Muscle layer of duodenum (tissue), 2 donors: ENCODE measurements at regions not wholly inside any gene's neighbourhood (a gene's known extent, or its start where the extent isn't known, plus 50 kb on each side); places are given as distances from the start of the nearest gene placed in this dataset.
"Not testable (repeated sequence)": the region's sequence is repeated elsewhere in the genome, so short reads cannot be mapped to it uniquely, and the experiment has no call there.

Experiments
- H3K27ac ChIP-seq: one replicate; pipeline ENCODE4 v1.7.0; 2013; ENCODE audit warnings: mild to moderate bottlenecking, low read length
- H3K27me3 ChIP-seq: one replicate; pipeline ENCODE4 v1.7.0; 2013; ENCODE audit warnings: low read depth, mild to moderate bottlenecking, control low read depth, low read length
- H3K36me3 ChIP-seq, 2 donors: one replicate each; pipeline ENCODE4 v1.7.0; 2013; ENCODE audit warnings: low read length in 2 of 2, control low read depth in 1 of 2, mild to moderate bottlenecking in 1 of 2; ENCODE audit not compliant: insufficient read depth in 2 of 2, control insufficient read depth in 1 of 2
- H3K4me1 ChIP-seq, 2 donors: one replicate each; pipeline ENCODE4 v1.7.0; 2013; ENCODE audit warnings: low read length in 2 of 2, mild to moderate bottlenecking in 2 of 2, control low read depth in 1 of 2, moderate library complexity in 1 of 2; ENCODE audit not compliant: insufficient read depth in 2 of 2, control insufficient read depth in 1 of 2
- H3K4me3 ChIP-seq, 2 donors: one replicate each; pipeline ENCODE4 v1.7.0; 2013; ENCODE audit warnings: low read length in 2 of 2, low read depth in 1 of 2, mild to moderate bottlenecking in 1 of 2
- H3K9me3 ChIP-seq, 2 donors: one replicate each; pipeline ENCODE4 v1.7.0; 2013; ENCODE audit warnings: low read length in 2 of 2, control low read depth in 1 of 2, mild to moderate bottlenecking in 1 of 2; ENCODE audit not compliant: control insufficient read depth in 1 of 2
- donor health status: healthy.

GRCh38 chr7:73166152-73166551 lies 80.3 kb upstream of the SPDYE9 start:
- not testable (repeated sequence) for H3K36me3 ChIP-seq, H3K4me1 ChIP-seq, H3K4me3 ChIP-seq, H3K27ac ChIP-seq, H3K27me3 ChIP-seq, H3K9me3 ChIP-seq

- H3K4me1 ChIP-seq, H3K27ac ChIP-seq, H3K36me3 ChIP-seq, H3K4me3 ChIP-seq, H3K27me3 ChIP-seq, H3K9me3 ChIP-seq: not testable (repeated sequence)
Measured at GRCh38 chr7:73162680-73163079, 76.8 kb upstream of the SPDYE9 start.

- not testable (repeated sequence) for H3K27me3 ChIP-seq, H3K9me3 ChIP-seq, H3K4me3 ChIP-seq, H3K4me1 ChIP-seq, H3K27ac ChIP-seq, H3K36me3 ChIP-seq
Measured at GRCh38 chr7:73161727-73162126, 75.9 kb upstream of the SPDYE9 start.

GRCh38 chr7:73157169-73157661 lies 71.4 kb upstream of the SPDYE9 start:
- H3K4me1 ChIP-seq, H3K4me3 ChIP-seq, H3K27ac ChIP-seq, H3K27me3 ChIP-seq, H3K36me3 ChIP-seq, H3K9me3 ChIP-seq: not testable (repeated sequence)

GRCh38 chr7:73156510-73157168 lies 70.8 kb upstream of the SPDYE9 start:
- not testable (repeated sequence) for H3K4me3 ChIP-seq, H3K4me1 ChIP-seq, H3K27ac ChIP-seq, H3K36me3 ChIP-seq, H3K27me3 ChIP-seq, H3K9me3 ChIP-seq

GRCh38 chr7:73154586-73155038 lies 68.8 kb upstream of the SPDYE9 start:
- H3K9me3 ChIP-seq, H3K4me1 ChIP-seq, H3K36me3 ChIP-seq, H3K27ac ChIP-seq, H3K27me3 ChIP-seq: not testable (repeated sequence)
- peak overlapping the region in 1 of 2 donors; percentile 51 for H3K4me3 ChIP-seq

- H3K9me3 ChIP-seq, H3K27me3 ChIP-seq, H3K36me3 ChIP-seq, H3K4me1 ChIP-seq, H3K27ac ChIP-seq: not testable (repeated sequence)
- peak overlapping the region in 1 of 2 donors; percentile 51 for H3K4me3 ChIP-seq
Measured at GRCh38 chr7:73153921-73154585, 68.2 kb upstream of the SPDYE9 start.

- H3K27me3 ChIP-seq, H3K9me3 ChIP-seq, H3K36me3 ChIP-seq, H3K4me3 ChIP-seq, H3K27ac ChIP-seq, H3K4me1 ChIP-seq: not testable (repeated sequence)
Measured at GRCh38 chr7:73148570-73148969, 62.7 kb upstream of the SPDYE9 start.

- H3K4me1 ChIP-seq, H3K4me3 ChIP-seq, H3K27ac ChIP-seq, H3K27me3 ChIP-seq, H3K36me3 ChIP-seq, H3K9me3 ChIP-seq: not testable (repeated sequence)
Measured at GRCh38 chr7:73147681-73148080, 61.8 kb upstream of the SPDYE9 start.

GRCh38 chr7:73143993-73144392 lies 58.2 kb upstream of the SPDYE9 start:
- H3K4me1 ChIP-seq, H3K9me3 ChIP-seq, H3K4me3 ChIP-seq, H3K27me3 ChIP-seq, H3K27ac ChIP-seq, H3K36me3 ChIP-seq: not testable (repeated sequence)

GRCh38 chr7:73137922-73138321 lies 52.1 kb upstream of the SPDYE9 start:
- H3K4me3 ChIP-seq: not testable (repeated sequence)

More at GRCh38 chr7:73137922-73138321, 52.1 kb upstream of the SPDYE9 start:
- not testable (repeated sequence) for H3K36me3 ChIP-seq, H3K9me3 ChIP-seq, H3K27me3 ChIP-seq, H3K27ac ChIP-seq, H3K4me1 ChIP-seq
